ENCODE measurements at regions not wholly inside any gene's neighbourhood (a gene's known extent, or its start where the extent isn't known, plus 50 kb on each side); places are given as distances from the start of the nearest gene placed in this dataset.

DNA sequence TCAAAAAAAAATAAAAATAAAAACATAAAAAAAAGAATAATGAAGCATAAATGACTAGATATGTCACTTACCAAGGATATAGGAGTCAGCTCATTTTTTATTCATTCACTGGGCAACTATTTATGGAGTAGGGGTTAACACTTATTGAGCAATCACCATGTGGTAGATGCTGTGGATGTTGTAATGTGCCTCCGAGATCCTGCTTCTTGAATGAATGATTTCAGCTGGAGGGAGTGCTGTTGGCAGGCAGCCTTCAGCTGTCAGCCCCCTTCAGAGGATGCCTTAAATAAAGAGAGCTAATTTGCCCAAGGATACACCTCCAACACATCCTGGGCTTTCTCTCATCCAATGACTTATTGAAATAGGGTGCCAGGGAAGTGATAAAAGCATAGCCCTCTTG is 229.5 kb upstream of the DTNBP1 start:
- TF ChIP-seq, protein P1, sequence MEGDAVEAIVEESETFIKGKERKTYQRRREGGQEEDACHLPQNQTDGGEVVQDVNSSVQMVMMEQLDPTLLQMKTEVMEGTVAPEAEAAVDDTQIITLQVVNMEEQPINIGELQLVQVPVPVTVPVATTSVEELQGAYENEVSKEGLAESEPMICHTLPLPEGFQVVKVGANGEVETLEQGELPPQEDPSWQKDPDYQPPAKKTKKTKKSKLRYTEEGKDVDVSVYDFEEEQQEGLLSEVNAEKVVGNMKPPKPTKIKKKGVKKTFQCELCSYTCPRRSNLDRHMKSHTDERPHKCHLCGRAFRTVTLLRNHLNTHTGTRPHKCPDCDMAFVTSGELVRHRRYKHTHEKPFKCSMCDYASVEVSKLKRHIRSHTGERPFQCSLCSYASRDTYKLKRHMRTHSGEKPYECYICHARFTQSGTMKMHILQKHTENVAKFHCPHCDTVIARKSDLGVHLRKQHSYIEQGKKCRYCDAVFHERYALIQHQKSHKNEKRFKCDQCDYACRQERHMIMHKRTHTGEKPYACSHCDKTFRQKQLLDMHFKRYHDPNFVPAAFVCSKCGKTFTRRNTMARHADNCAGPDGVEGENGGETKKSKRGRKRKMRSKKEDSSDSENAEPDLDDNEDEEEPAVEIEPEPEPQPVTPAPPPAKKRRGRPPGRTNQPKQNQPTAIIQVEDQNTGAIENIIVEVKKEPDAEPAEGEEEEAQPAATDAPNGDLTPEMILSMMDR (conservative IDR thresholded peaks at IDR 0.05; ENCODE audit: low read length) = no peak
- no peak for TF ChIP-seq EZH2phosphoT487 (IDR thresholded peaks at IDR 0.05; ENCODE audit: borderline replicate concordance, low read depth, low read length)

Measured in OCI-LY7 (cell line).